ENCODE measurements at regions not wholly inside any gene's neighbourhood (a gene's known extent, or its start where the extent isn't known, plus 50 kb on each side); places are given as distances from the start of the nearest gene placed in this dataset.

GRCh38 chr17:55668312-55668920, 54.2 kb downstream of the TMEM100 start:
- in situ Hi-C loops (cut with HindIII; ENCODE audit: low pct_ligation_motif_present, low sequenced_read_pairs), result no loop called here
- TF ChIP-seq, protein P1, sequence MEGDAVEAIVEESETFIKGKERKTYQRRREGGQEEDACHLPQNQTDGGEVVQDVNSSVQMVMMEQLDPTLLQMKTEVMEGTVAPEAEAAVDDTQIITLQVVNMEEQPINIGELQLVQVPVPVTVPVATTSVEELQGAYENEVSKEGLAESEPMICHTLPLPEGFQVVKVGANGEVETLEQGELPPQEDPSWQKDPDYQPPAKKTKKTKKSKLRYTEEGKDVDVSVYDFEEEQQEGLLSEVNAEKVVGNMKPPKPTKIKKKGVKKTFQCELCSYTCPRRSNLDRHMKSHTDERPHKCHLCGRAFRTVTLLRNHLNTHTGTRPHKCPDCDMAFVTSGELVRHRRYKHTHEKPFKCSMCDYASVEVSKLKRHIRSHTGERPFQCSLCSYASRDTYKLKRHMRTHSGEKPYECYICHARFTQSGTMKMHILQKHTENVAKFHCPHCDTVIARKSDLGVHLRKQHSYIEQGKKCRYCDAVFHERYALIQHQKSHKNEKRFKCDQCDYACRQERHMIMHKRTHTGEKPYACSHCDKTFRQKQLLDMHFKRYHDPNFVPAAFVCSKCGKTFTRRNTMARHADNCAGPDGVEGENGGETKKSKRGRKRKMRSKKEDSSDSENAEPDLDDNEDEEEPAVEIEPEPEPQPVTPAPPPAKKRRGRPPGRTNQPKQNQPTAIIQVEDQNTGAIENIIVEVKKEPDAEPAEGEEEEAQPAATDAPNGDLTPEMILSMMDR (IDR thresholded peaks at IDR 0.05; ENCODE audit: low read depth, low read length, missing control alignments), result no peak

DNA sequence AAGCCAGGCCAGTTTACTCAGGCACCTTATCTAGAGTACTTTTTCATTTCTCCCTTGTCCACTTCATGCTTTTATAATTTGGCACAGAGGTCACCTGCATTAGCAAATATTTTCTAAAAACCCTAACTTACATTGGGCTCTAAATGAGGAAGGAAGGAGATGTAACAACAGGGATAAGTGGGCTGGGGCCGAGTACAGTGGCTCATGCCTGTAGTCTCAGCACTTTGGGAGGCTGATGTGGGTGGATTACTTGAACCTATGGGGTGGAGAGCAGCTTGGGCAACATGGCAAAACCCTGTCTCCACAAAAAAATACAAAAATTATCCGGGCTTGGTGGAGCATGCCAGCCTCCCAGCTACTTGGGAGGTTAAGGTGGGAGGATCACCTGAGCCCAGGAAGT, 55.9 kb downstream of the TMEM100 start:
- in situ Hi-C loops (cut with HindIII; ENCODE audit: low pct_ligation_motif_present, low sequenced_read_pairs), result no loop called here
- no peaks in the 10 kb centered on the region for H3K27me3 ChIP-seq (replicated peaks)
- TF ChIP-seq, protein P1 (IDR thresholded peaks at IDR 0.05; ENCODE audit: low read depth, low read length, missing control alignments), result no peak
- no peak for DNase-seq
- no peak overlapping the region for H3K27ac ChIP-seq
- H3K36me3 ChIP-seq (replicated peaks), result no peaks in the 10 kb centered on the region
- no peak overlapping the region for H3K4me3 ChIP-seq (ENCODE audit: low read depth, low read length)

More at GRCh38 chr17:55668312-55668920, 54.2 kb downstream of the TMEM100 start:
- no peak overlapping the region for H3K4me3 ChIP-seq (ENCODE audit: low read depth, low read length)
- no peak overlapping the region for H3K27ac ChIP-seq
- H3K36me3 ChIP-seq (replicated peaks), result no peaks in the 10 kb centered on the region
- no peaks in the 10 kb centered on the region for H3K27me3 ChIP-seq (replicated peaks)
- DNase-seq, result no peak

DNA sequence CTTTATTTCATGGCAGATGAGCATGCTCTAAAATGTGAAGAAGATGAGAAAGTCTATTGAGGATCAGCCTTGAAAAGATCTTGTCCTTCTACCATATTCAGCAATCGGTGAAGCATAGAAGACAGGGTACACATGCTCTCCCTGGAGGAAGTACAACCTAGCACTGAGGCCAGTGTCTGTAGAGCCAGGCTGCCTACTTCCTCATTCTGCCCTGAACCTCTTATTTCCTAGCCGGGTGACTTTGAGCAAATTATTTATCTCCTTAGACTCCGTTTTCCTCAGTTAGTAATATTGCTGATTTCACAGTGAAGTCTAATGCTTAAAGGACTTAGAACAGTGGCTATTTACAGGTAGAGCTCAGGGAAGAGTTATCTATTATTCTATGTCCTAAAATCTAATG, 58.4 kb downstream of the TMEM100 start:
- DNase-seq, result no peak
- H3K4me3 ChIP-seq (ENCODE audit: low read depth, low read length), result no peak overlapping the region
- no peaks in the 10 kb centered on the region for H3K36me3 ChIP-seq (replicated peaks)
- in situ Hi-C loops (cut with HindIII; ENCODE audit: low pct_ligation_motif_present, low sequenced_read_pairs), result no loop called here
- H3K27ac ChIP-seq, result no peak overlapping the region
- no peaks in the 10 kb centered on the region for H3K27me3 ChIP-seq (replicated peaks)
- TF ChIP-seq, protein P1 (IDR thresholded peaks at IDR 0.05; ENCODE audit: low read depth, low read length, missing control alignments), result no peak

- in situ Hi-C loops (cut with HindIII; ENCODE audit: low pct_ligation_motif_present, low sequenced_read_pairs), result no loop called here
These were observed 59.3 kb downstream of the TMEM100 start for GRCh38 chr17:55663400-55663799.

GRCh38 chr17:55661963-55662834, 60.5 kb downstream of the TMEM100 start:
- Histone ChIP-seq H3K4me3 (ENCODE audit: low read depth, low read length) (no peak overlapping the region), H3K27ac (no peak overlapping the region), H3K36me3 (replicated peaks) (no peaks in the 10 kb centered on the region), H3K27me3 (replicated peaks) (no peaks in the 10 kb centered on the region)
- no peak for DNase-seq
- in situ Hi-C loops (cut with HindIII; ENCODE audit: low pct_ligation_motif_present, low sequenced_read_pairs), result no loop called here
- TF ChIP-seq, protein P1 (IDR thresholded peaks at IDR 0.05; ENCODE audit: low read depth, low read length, missing control alignments), result no peak

More at GRCh38 chr17:55663400-55663799, 59.3 kb downstream of the TMEM100 start:
- Histone ChIP-seq H3K36me3 (replicated peaks) (no peaks in the 10 kb centered on the region), H3K4me3 (ENCODE audit: low read depth, low read length) (no peak overlapping the region), H3K27ac (no peak overlapping the region), H3K27me3 (replicated peaks) (no peaks in the 10 kb centered on the region)
- no peak for DNase-seq
- TF ChIP-seq, protein P1 (IDR thresholded peaks at IDR 0.05; ENCODE audit: low read depth, low read length, missing control alignments), result no peak
